PC-9 (cell line): ENCODE measurements at regions not wholly inside any gene's neighbourhood (a gene's known extent, or its start where the extent isn't known, plus 50 kb on each side); places are given as distances from the start of the nearest gene placed in this dataset.
"Not testable (repeated sequence)": the region's sequence is repeated elsewhere in the genome, so short reads cannot be mapped to it uniquely, and the experiment has no call there.

Experiments used
- BruUV-seq: library from RNA; stranded (reverse); fragments of 400-500 nt; replicated peaks from 2 replicates; lab custom pipeline; 2021; lab: Mats Ljungman, UMichigan
- CTCF ChIA-PET: fragments of 300-600 bp; sonication (Branson Sonifier 250); formaldehyde crosslinking; loops from one replicate; lab custom pipeline; 2022; ENCODE audit warnings: antibody characterized with exemption; lab: Charles Lee
- POLR2A ChIA-PET: fragments of 300-600 bp; sonication (Branson Sonifier 250); formaldehyde crosslinking; loops from one replicate; lab custom pipeline; 2022; ENCODE audit warnings: antibody characterized with exemption; ENCODE audit not compliant: unreplicated experiment; lab: Charles Lee
- DNase-seq, 2 experiments: peaks; one replicate each; pipeline versions ENCODE4 v3.0.0 to v3.0.0-alpha.2; 2015 to 2022; ENCODE audit warnings: mixed read lengths in 1 of 2
- H2AFZ ChIP-seq: fragments of 200-600 bp; sonication (generic); 2 replicates; pipeline ENCODE4 v1.8.1; 2017; ENCODE audit warnings: antibody characterized with exemption
- H3F3A ChIP-seq: fragments of 200-600 bp; sonication (generic); 2 replicates; pipeline ENCODE4 v1.8.1; 2017; ENCODE audit warnings: antibody characterized with exemption, mild to moderate bottlenecking, low read depth; ENCODE audit not compliant: insufficient read depth
- H3K27ac ChIP-seq: fragments of 200-600 bp; sonication (generic); 2 replicates; pipeline ENCODE4 v1.6.1; 2016; ENCODE audit warnings: mixed run types
- H3K27me3 ChIP-seq: fragments of 200-600 bp; sonication (generic); 2 replicates; pipeline ENCODE4 v1.6.1; 2016; ENCODE audit warnings: low read depth, mixed run types; ENCODE audit not compliant: insufficient read depth
- H3K36me3 ChIP-seq: fragments of 200-600 bp; sonication (generic); 2 replicates; pipeline ENCODE4 v1.6.1; 2016; ENCODE audit warnings: low read depth, mixed run types
- H3K4me1 ChIP-seq: fragments of 200-600 bp; sonication (generic); replicated peaks from 2 replicates; pipeline ENCODE4 v1.6.1; 2016; ENCODE audit warnings: mixed run types; ENCODE audit not compliant: insufficient read depth
- H3K4me2 ChIP-seq: fragments of 200-600 bp; sonication (generic); 2 replicates; pipeline ENCODE4 v1.6.1; 2017; ENCODE audit warnings: mixed run types
- H3K4me3 ChIP-seq: fragments of 200-600 bp; sonication (generic); 2 replicates; pipeline ENCODE4 v1.6.1; 2016; ENCODE audit warnings: mixed run types
- H3K79me2 ChIP-seq: fragments of 200-600 bp; sonication (generic); 2 replicates; pipeline ENCODE4 v1.6.1; 2017; ENCODE audit warnings: low read depth, mixed run types
- H3K9me2 ChIP-seq: fragments of 200-600 bp; sonication (generic); 2 replicates; pipeline ENCODE4 v1.8.1; 2017; ENCODE audit warnings: mild to moderate bottlenecking; ENCODE audit not compliant: insufficient read depth
- H3K9me3 ChIP-seq: fragments of 200-600 bp; sonication (generic); 2 replicates; pipeline ENCODE4 v1.8.1; 2016; ENCODE audit warnings: low read depth; ENCODE audit not compliant: insufficient read depth
- H4K20me1 ChIP-seq: fragments of 200-600 bp; sonication (generic); 2 replicates; pipeline ENCODE4 v1.8.1; 2017; ENCODE audit not compliant: insufficient read depth
- CTCF ChIP-seq: fragments of 200-600 bp; sonication (generic); conservative IDR thresholded peaks from 2 replicates; pipeline ENCODE4 v1.6.1; 2017; ENCODE audit warnings: mixed run types, antibody characterized with exemption, mild to moderate bottlenecking, moderate library complexity
- EZH2 ChIP-seq: fragments of 200-600 bp; sonication (generic); IDR thresholded peaks from 2 replicates; pipeline ENCODE4 v1.8.0; 2017; ENCODE audit warnings: antibody characterized with exemption, low read depth
- intact Hi-C: fragments of 100-400 bp; cut with micrococcal nuclease; formaldehyde crosslinking; loops from one replicate; pipeline ENCODE4 v1.10.0; 2022; ENCODE audit not compliant: unreplicated experiment

GRCh38 chr17:21505819-21506815, 130.0 kb downstream of the KCNJ12 start:
- Histone ChIP-seq H3K36me3 (no peaks in the 10 kb centered on the region), H3K4me2 (no peak overlapping the region), H3K9me2 (no peaks in the 10 kb centered on the region), H3K27me3 (peaks cover 59% of the 10 kb centered on the region), H3K27ac (no peak overlapping the region), H3K79me2 (no peaks in the 10 kb centered on the region), H3K9me3 (no peaks in the 10 kb centered on the region), H3K4me3 (no peak overlapping the region), H3F3A (no peaks in the 10 kb centered on the region), H4K20me1 (no peaks in the 10 kb centered on the region), H2AFZ (no peak overlapping the region), H3K4me1 (no peaks in the 10 kb centered on the region)
- ChIA-PET CTCF (no interaction called here), POLR2A (interaction anchor here (0.6 kb wide), 1 partner anchor 533 kb away, joined by 3 read pairs; no protein-coding TSS in a partner anchor)
- intact Hi-C loops = no loop called here
- no peak for TF ChIP-seq CTCF
- TF ChIP-seq EZH2 = no peak
- BruUV-seq = no TSS peak
- DNase-seq = no peak

- DNase-seq, H3K4me3 ChIP-seq, H2AFZ ChIP-seq, H3K4me1 ChIP-seq, BruUV-seq, H4K20me1 ChIP-seq, H3F3A ChIP-seq, H3K9me2 ChIP-seq, intact Hi-C loops, POLR2A ChIA-PET, H3K79me2 ChIP-seq, CTCF ChIA-PET, H3K36me3 ChIP-seq, H3K9me3 ChIP-seq, H3K4me2 ChIP-seq, H3K27ac ChIP-seq: not testable (repeated sequence)
- peaks cover 48% of the 10 kb centered on the region for H3K27me3 ChIP-seq
Measured at GRCh38 chr17:21507806-21508205, 131.6 kb downstream of the KCNJ12 start.

GRCh38 chr17:21508211-21508610, 132.1 kb downstream of the KCNJ12 start:
- Histone ChIP-seq H3K79me2 (no peaks in the 10 kb centered on the region), H3F3A (no peaks in the 10 kb centered on the region), H3K9me3 (no peaks in the 10 kb centered on the region), H2AFZ (no peak overlapping the region), H3K9me2 (no peaks in the 10 kb centered on the region), H3K36me3 (no peaks in the 10 kb centered on the region), H3K4me2 (no peak overlapping the region), H3K4me1 (0 out of 2 replicates have a peak, but pooled peaks cover 3% of the 10 kb centered on the region), H3K27ac (no peak overlapping the region), H4K20me1 (no peaks in the 10 kb centered on the region), H3K27me3 (peaks cover 48% of the 10 kb centered on the region), H3K4me3 (no peak overlapping the region)
- POLR2A ChIA-PET = no interaction called here
- CTCF ChIA-PET = no interaction called here
- intact Hi-C loops = no loop called here
- TF ChIP-seq EZH2 (no peak), CTCF (no peak)
- BruUV-seq = no TSS peak
- no peak for DNase-seq

GRCh38 chr17:21509356-21509755, 133.2 kb downstream of the KCNJ12 start:
- DNase-seq, H3F3A ChIP-seq, H3K4me2 ChIP-seq, H3K9me3 ChIP-seq, H4K20me1 ChIP-seq, H3K4me1 ChIP-seq, CTCF ChIA-PET, H2AFZ ChIP-seq, H3K9me2 ChIP-seq, BruUV-seq, intact Hi-C loops, H3K79me2 ChIP-seq, H3K27ac ChIP-seq, H3K36me3 ChIP-seq, POLR2A ChIA-PET, H3K4me3 ChIP-seq: not testable (repeated sequence)
- peaks cover 44% of the 10 kb centered on the region for H3K27me3 ChIP-seq
